H1 (cell line): ENCODE measurements at regions not wholly inside any gene's neighbourhood (a gene's known extent, or its start where the extent isn't known, plus 50 kb on each side); places are given as distances from the start of the nearest gene placed in this dataset.

Experiments
- EP300 ChIP-seq, 2 experiments: IDR thresholded peaks; 1 replicate in 1 of 2; 2 replicates in 1 of 2; pipeline ENCODE4 v1.6.1; 2011 to 2012; ENCODE audit warnings: low read depth in 2 of 2, low read length in 2 of 2, mild to moderate bottlenecking in 2 of 2, borderline replicate concordance in 1 of 2, inconsistent platforms in 1 of 2, moderate library complexity in 1 of 2
- JUN ChIP-seq: IDR thresholded peaks from 2 replicates; pipeline ENCODE4 v1.6.1; 2011; ENCODE audit warnings: low read depth, mild to moderate bottlenecking, improper control_type of control experiment, low read length
- POLR2A ChIP-seq, 2 experiments: IDR thresholded peaks; 1 replicate in 1 of 2; 2 replicates in 1 of 2; pipeline ENCODE4 v1.6.1; 2011; ENCODE audit warnings: low read depth in 2 of 2, low read length in 2 of 2, mild to moderate bottlenecking in 2 of 2; ENCODE audit errors: control extremely low read depth in 1 of 2
- SAP30 ChIP-seq: fragments of 300-600 bp; sonication (generic); IDR thresholded peaks from 2 replicates; pipeline ENCODE4 v1.7.1; 2012; ENCODE audit warnings: low read length, moderate library complexity, mild to moderate bottlenecking, inconsistent platforms; ENCODE audit not compliant: insufficient read depth, insufficient replicate concordance

GRCh38 chr13:86954341-86954740, 716.8 kb upstream of the SLITRK5 start (continued):
- TF ChIP-seq EP300 (IDR thresholded peaks at IDR 0.05; ENCODE audit: borderline replicate concordance in 1 of 2, low read depth in 2 of 2, low read length in 2 of 2) (no peak), SAP30 (no peak), POLR2A (IDR thresholded peaks at IDR 0.05; ENCODE audit: control extremely low read depth in 1 of 2, low read depth in 2 of 2, low read length in 2 of 2) (no peak), JUN (no peak)
